Stromal cell of bone marrow (primary cell): ENCODE measurements at regions not wholly inside any gene's neighbourhood (a gene's known extent, or its start where the extent isn't known, plus 50 kb on each side); places are given as distances from the start of the nearest gene placed in this dataset.
"Not testable (repeated sequence)": the region's sequence is repeated elsewhere in the genome, so short reads cannot be mapped to it uniquely, and the experiment has no call there.

ENCODE experiments used
- DNase-seq: peaks from one replicate; pipeline ENCODE4 v3.0.0-alpha.2; 2012; ENCODE audit warnings: low read depth

GRCh38 chr12:131192951-131193350 is 239.2 kb downstream of the ADGRD1 start:
- DNase-seq = no peak

GRCh38 chr12:131194166-131194565 is 240.5 kb downstream of the ADGRD1 start:
- no peak for DNase-seq

- no peak for DNase-seq
These were observed 242.1 kb downstream of the ADGRD1 start for GRCh38 chr12:131195796-131196195.

GRCh38 chr12:131196220-131196619 is 242.5 kb downstream of the ADGRD1 start:
- no peak for DNase-seq

DNA sequence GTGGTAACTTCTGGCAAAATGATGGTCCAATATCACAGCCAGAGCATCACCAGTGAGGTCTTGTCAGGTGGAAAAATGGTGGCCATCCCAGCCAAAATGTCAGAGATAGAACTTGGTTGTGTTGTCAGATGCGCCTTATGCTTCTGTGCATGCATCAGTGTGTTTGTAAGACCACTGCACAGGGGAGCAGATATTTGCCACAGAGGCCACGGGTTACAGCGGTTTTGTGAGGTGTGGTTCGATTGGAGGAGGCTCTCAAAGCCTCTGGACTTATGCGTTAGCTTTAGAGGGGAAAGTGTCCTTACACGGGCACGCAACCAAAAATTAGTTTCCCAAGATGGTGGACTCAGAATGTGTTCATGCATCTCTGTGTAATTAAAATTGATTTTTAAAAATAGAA is 243.8 kb downstream of the ADGRD1 start:
- DNase-seq = no peak

DNA sequence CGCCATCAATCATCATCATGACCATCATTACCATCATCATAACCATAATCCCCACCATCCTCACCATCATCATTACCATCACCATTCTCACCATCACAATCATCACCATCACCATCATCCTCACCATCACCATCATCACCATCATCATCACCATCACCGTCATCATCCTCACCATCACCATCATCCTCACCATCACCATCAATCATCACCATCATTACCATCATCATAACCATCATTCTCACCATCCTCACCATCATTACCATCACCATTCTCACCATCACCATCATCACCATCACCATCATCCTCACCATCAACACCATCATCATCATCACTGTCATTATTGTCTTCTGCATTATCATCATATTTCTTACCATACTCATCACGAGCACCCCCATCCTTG is 245.5 kb downstream of the ADGRD1 start:
- DNase-seq = no peak

- not testable (repeated sequence) for DNase-seq
These were observed 248.2 kb downstream of the ADGRD1 start for GRCh38 chr12:131201912-131202311.

- DNase-seq = no peak
These were observed 249.1 kb downstream of the ADGRD1 start for GRCh38 chr12:131202592-131203378.

GRCh38 chr12:131203666-131204415 is 250.1 kb downstream of the ADGRD1 start:
- no peak for DNase-seq

GRCh38 chr12:131204416-131205274 is 250.9 kb downstream of the ADGRD1 start:
- no peak for DNase-seq

- DNase-seq = not testable (repeated sequence)
These were observed 251.7 kb downstream of the ADGRD1 start for GRCh38 chr12:131205275-131205933.

DNA sequence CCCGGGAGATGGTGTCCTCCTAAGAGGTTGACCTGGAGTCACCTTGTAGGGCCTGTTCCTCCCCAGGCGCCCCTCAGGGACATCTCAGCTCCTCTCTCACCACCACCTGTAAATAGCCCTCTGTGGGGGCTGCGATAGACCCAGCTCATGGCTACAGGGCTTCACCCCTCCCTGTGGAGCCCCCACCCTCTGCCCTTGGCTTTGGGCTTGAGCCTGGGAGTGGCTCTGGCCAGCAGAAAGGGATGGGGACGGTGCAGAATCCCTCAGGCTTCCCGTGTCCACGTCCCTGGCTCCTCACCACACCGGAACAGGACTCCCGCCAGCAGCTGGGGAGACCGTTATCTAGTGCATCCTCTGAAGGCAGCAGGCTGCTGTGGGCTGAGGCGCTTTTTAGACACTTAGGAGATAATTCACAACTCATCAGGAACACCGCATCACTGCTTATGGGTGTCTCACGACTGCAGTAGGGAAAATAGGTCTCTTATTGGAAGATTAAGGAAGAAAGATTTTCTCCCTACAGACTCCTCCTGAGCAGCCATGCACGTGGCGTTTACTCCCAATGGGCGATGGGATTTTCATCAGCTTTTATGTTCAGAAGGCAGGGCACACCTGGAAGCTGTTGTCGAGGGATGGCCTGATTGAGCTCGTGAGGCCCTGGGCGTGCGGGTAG is 253.1 kb downstream of the ADGRD1 start:
- not testable (repeated sequence) for DNase-seq

DNA sequence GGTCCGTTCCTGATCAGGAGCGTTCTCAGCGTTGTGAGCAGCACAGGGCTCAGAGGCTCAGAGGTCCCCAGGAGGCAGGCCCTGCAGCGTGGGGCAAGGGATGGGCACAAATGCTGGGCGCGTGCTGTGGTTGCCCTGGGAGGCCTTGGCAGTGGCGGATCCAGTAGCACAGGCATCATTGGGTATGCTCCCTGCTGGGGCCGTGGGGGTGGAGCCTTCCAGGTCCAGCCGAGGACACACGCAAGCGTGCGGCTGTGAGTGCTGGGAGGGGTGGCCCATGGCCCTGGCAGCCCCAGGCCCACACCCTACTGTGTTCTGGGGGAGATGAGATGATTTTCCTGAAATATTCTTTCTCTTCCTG is 253.6 kb downstream of the ADGRD1 start:
- DNase-seq = not testable (repeated sequence)

DNA sequence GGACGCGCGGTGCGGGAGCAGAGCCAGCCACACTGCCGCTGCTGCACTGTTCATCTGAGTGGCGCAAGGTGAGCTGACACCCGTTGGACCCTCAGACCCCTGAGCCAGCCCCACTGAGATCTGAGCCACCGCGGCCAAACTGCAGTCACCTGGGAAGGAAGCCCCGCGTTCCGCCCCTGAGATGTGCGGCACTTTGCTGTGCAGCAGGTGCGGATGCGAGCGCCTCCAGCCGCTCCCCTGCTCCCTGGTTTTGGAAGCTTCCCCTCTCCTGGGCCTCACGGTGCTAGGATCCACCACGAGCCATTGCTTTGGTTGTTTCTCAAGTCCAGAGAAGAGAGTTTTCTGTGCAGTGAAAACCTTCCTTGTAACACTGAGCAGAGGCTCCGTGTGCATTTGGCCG is 254.1 kb downstream of the ADGRD1 start:
- not testable (repeated sequence) for DNase-seq

- DNase-seq = no peak
These were observed 254.7 kb downstream of the ADGRD1 start for GRCh38 chr12:131208425-131208824.

DNA sequence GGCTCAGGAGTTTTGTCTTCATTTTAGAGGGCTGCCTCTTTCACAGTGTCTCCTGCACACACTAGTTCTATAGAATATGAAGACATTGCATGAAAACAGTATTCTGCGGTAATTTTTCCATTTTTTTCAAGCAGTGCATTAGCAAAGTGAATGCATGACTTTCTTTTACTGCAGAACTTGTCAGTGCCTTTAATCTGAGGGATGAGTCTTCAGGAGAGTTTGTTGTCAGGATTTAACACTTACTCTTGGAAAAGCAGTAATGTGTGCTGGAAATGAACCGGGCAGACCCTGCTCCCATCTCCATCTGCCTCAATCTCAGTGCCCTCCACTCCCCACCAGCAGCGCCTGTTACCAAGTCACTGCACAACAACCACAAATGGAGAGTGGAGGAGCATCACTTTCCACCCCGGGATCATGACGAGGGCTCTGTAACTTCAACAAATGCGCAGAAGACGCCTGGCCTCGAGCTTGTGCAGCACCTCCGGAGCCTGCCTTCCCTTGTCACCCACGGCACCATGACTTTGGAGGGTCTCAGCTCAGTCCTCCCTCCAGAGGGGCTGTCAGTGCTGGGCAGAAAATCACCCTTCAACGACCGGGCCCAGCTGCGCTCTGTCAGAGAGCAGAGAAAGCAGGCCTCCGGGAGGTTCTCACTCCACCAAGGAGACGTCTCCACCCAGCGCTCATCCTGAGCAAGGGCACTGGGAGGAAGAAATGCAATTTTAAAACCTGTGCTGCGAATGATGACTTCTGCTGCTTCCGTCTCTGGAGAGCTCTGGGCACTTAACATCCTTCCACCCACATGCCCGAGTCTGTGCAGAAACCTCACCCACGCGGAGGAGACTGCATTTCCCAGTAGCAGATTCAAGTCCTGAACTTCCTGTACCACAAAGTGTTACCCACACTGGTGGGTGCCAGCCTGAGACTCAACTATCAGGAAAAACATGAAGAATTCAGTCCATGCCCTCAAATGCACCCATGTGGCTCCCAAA is 255.7 kb downstream of the ADGRD1 start:
- no peak for DNase-seq

DNA sequence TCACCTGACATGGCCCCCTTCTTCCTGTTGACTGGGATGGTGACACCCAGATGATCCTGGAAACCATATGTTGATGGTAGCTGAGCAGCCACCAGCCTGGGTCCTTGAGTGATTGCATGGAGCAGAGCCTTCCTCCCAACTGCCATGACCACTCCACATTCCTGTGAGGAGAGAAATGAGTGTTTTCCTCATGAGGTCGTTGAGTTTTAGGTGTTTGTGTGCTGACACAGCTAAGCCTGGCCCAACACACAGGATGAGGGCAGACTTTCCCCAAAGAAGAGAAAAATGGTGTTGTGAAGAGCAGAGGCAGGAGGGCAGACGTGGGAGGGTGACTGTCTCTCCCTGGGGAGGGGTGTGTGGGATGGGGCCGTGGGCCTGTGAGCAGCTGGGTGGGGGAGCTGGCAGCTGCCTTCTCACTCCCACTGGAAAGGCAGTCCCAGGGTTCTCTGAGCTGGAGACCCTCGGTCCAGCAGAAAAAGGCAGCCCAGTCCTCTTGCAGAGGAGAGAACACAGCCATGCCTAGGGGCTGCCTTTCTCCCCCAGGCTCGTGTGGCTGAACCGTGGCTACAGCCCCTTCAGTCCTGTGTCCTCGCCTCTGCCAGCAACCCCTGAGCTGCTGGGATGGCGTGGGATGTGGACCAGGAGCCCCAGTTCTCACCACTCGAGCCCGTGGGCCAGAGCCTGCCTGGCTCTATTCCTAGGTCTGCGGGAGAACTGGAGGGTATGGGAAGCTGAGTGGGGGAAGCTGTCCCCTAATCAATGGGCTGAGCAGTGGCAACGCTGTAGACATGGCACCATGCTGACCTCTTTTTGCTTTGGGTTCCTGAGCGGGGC is 257.0 kb downstream of the ADGRD1 start:
- no peak for DNase-seq

- DNase-seq = no peak
These were observed 257.7 kb downstream of the ADGRD1 start for GRCh38 chr12:131211340-131211938.
